Endothelial cell of umbilical vein (primary cell): ENCODE measurements at regions not wholly inside any gene's neighbourhood (a gene's known extent, or its start where the extent isn't known, plus 50 kb on each side); places are given as distances from the start of the nearest gene placed in this dataset.

ENCODE experiments used
- BruUV-seq: library from RNA; stranded (reverse); fragments of 400-500 nt; replicated peaks from 2 replicates; lab custom pipeline; 2021; lab: Mats Ljungman, UMichigan
- CTCF ChIA-PET: fragments of 300-600, 350-600 bp; sonication (Branson Sonifier 250); formaldehyde crosslinking; loops from one replicate; lab custom pipeline; 2021; ENCODE audit warnings: antibody characterized with exemption, inconsistent platforms; lab: Charles Lee
- POLR2A ChIA-PET: fragments of 300-600, 350-600 bp; sonication (Branson Sonifier 250); formaldehyde crosslinking; loops from one replicate; lab custom pipeline; 2021; ENCODE audit warnings: antibody characterized with exemption, inconsistent platforms; lab: Charles Lee
- DNase-seq: peaks from one replicate; pipeline ENCODE4 v3.0.0-alpha.2; 2011; ENCODE audit warnings: low read depth, low spot score
- FAIRE-seq: peaks from 2 replicates; lab custom pipeline; 2011; peaks lifted over from hg19 to GRCh38; lab: Jason Lieb, UNC
- H2AFZ ChIP-seq: 2 replicates; pipeline ENCODE4 v1.6.0; 2012; ENCODE audit warnings: low read depth, low read length, control low read depth, inconsistent platforms
- H3K27ac ChIP-seq: 2 replicates; pipeline ENCODE4 v1.5.1; 2011; ENCODE audit warnings: low read depth, mild to moderate bottlenecking, control low read depth, low read length, moderate library complexity; ENCODE audit not compliant: insufficient read depth
- H3K27me3 ChIP-seq, 2 experiments: 2 replicates each; pipeline versions ENCODE4 v1.6.0 to v1.6.1; 2011; ENCODE audit warnings: low read length in 2 of 2, mixed read lengths in 1 of 2; ENCODE audit not compliant: control insufficient read depth in 2 of 2, insufficient read depth in 2 of 2
- H3K36me3 ChIP-seq, 2 experiments: 2 replicates in 1 of 2; 3 replicates in 1 of 2; pipeline ENCODE4 v1.5.1; 2011; ENCODE audit warnings: low read length in 2 of 2, mild to moderate bottlenecking in 1 of 2, moderate library complexity in 1 of 2; ENCODE audit not compliant: control insufficient read depth in 2 of 2, insufficient read depth in 2 of 2; ENCODE audit errors: extremely low read depth in 1 of 2
- H3K4me1 ChIP-seq: 3 replicates; pipeline ENCODE4 v1.5.1; 2011; ENCODE audit warnings: mild to moderate bottlenecking, low read length; ENCODE audit not compliant: control insufficient read depth, insufficient read depth; ENCODE audit errors: extremely low read depth
- H3K4me2 ChIP-seq: 2 replicates; pipeline ENCODE4 v1.6.1; 2011; ENCODE audit warnings: low read length, control low read depth, mixed read lengths; ENCODE audit not compliant: insufficient read depth
- H3K4me3 ChIP-seq, 3 experiments: fragments of 200-600 bp in 1 of 3; sonication (generic), shearing (Covaris generic) in 1 of 3; replicated peaks in 1 of 3; 2 replicates each; pipeline ENCODE4 v1.5.1; 2011 to 2016; ENCODE audit warnings: control low read depth in 3 of 3, low read length in 3 of 3, mild to moderate bottlenecking in 2 of 3, inconsistent platforms in 1 of 3, low read depth in 1 of 3, moderate library complexity in 1 of 3; ENCODE audit not compliant: insufficient read depth in 1 of 3
- H3K79me2 ChIP-seq: 2 replicates; pipeline ENCODE4 v1.6.0; 2012; ENCODE audit warnings: low read length, inconsistent platforms; ENCODE audit not compliant: control insufficient read depth, insufficient read depth
- H3K9ac ChIP-seq: replicated peaks from 2 replicates; pipeline ENCODE3; 2011; ENCODE audit warnings: low read length, control low read depth; ENCODE audit not compliant: insufficient read depth; ENCODE audit errors: extremely low read depth
- H3K9me1 ChIP-seq: replicated peaks from 3 replicates; pipeline ENCODE4 v1.6.0; 2011; ENCODE audit warnings: mild to moderate bottlenecking, low read length; ENCODE audit not compliant: control insufficient read depth, insufficient read depth; ENCODE audit errors: extremely low read depth
- H3K9me3 ChIP-seq: replicated peaks from 2 replicates; pipeline ENCODE4 v1.5.1; 2012; ENCODE audit warnings: low read length, inconsistent platforms; ENCODE audit not compliant: control insufficient read depth, insufficient read depth
- H4K20me1 ChIP-seq: replicated peaks from 2 replicates; pipeline ENCODE3; 2011; ENCODE audit warnings: mild to moderate bottlenecking, low read length; ENCODE audit not compliant: control insufficient read depth, insufficient read depth; ENCODE audit errors: extremely low read depth
- CTCF ChIP-seq, 2 donors: IDR thresholded peaks; 1 replicate in 1 of 2; 2 replicates in 1 of 2; pipeline ENCODE4 v1.5.1; 2011; ENCODE audit warnings: low read length in 2 of 2, mild to moderate bottlenecking in 2 of 2, moderate library complexity in 2 of 2, control low read depth in 1 of 2, inconsistent platforms in 1 of 2, low read depth in 1 of 2; ENCODE audit not compliant: insufficient read depth in 1 of 2; ENCODE audit errors: extremely low read depth in 1 of 2
- EZH2 ChIP-seq: IDR thresholded peaks from 2 replicates; pipeline ENCODE4 v1.6.1; 2012; ENCODE audit warnings: borderline replicate concordance, low read depth, mild to moderate bottlenecking, moderate library complexity, low read length, inconsistent platforms; ENCODE audit not compliant: severe bottlenecking
- FOS ChIP-seq: IDR thresholded peaks from 2 replicates; pipeline ENCODE4 v1.6.1; 2011; ENCODE audit warnings: mild to moderate bottlenecking, low read length, moderate library complexity, borderline replicate concordance; ENCODE audit not compliant: insufficient read depth
- GATA2 ChIP-seq: IDR thresholded peaks from 2 replicates; pipeline ENCODE4 v1.7.0; 2011; ENCODE audit warnings: low read depth, mild to moderate bottlenecking, moderate library complexity, mixed read lengths, low read length; ENCODE audit not compliant: insufficient read length, insufficient read depth
- JUN ChIP-seq: IDR thresholded peaks from 2 replicates; pipeline ENCODE4 v1.6.1; 2011; ENCODE audit warnings: borderline replicate concordance, low read depth; ENCODE audit not compliant: insufficient read length, insufficient read depth
- MAX ChIP-seq: IDR thresholded peaks from 2 replicates; pipeline ENCODE4 v1.6.1; 2011; ENCODE audit not compliant: insufficient read depth, insufficient read length
- MYC ChIP-seq: IDR thresholded peaks from one replicate; pipeline ENCODE4 v1.6.1; 2011; ENCODE audit warnings: mild to moderate bottlenecking, low read depth, low read length
- POLR2A ChIP-seq: IDR thresholded peaks from 2 replicates; pipeline ENCODE4 v1.6.1; 2012; ENCODE audit warnings: low read depth, mild to moderate bottlenecking, control low read depth, low read length
- POLR2AphosphoS5 ChIP-seq: IDR thresholded peaks from 2 replicates; pipeline ENCODE4 v1.6.1; 2012; ENCODE audit warnings: low read depth, mild to moderate bottlenecking, control low read depth, low read length, moderate library complexity; ENCODE audit not compliant: insufficient read depth
- dilution Hi-C: fragments of 300-500 bp; cut with MboI; formaldehyde crosslinking; loops from one replicate; pipeline ENCODE4 v1.15.0; 2019; ENCODE audit warnings: low sequenced_read_pairs; ENCODE audit not compliant: extremely low pct_ligation_motif_present
- intact Hi-C: fragments of 100-400 bp; cut with micrococcal nuclease; formaldehyde crosslinking; loops from one replicate; pipeline ENCODE4 v1.10.0; 2022

- dilution Hi-C loops (no loop called here), intact Hi-C loops (no loop called here)
- ChIA-PET CTCF (no interaction called here), POLR2A (no interaction called here)
- no peaks in the 10 kb centered on the region for H3K36me3 ChIP-seq
- H3K27ac ChIP-seq, result no peak overlapping the region
- H4K20me1 ChIP-seq, result no peaks in the 10 kb centered on the region
- no peaks in the 10 kb centered on the region for H3K9me1 ChIP-seq
- DNase-seq (no peak), FAIRE-seq (no peak)
- no peak overlapping the region for H3K9ac ChIP-seq
- no peaks in the 10 kb centered on the region for H3K4me1 ChIP-seq
- TF ChIP-seq MAX, result no peak
- no peak for TF ChIP-seq GATA2
- TF ChIP-seq CTCF (IDR thresholded peaks at IDR 0.05; ENCODE audit: extremely low read depth in 1 of 2, insufficient read depth in 1 of 2, low read depth in 1 of 2, low read length in 2 of 2), result no peak
- TF ChIP-seq FOS, result no peak
- no peak for TF ChIP-seq JUN
- no peak for TF ChIP-seq EZH2
- TF ChIP-seq POLR2AphosphoS5, result no peak
- no peak for TF ChIP-seq POLR2A
- no peak for TF ChIP-seq MYC
- H3K27me3 ChIP-seq, result peaks cover 0 to 3% of the 10 kb centered on the region in 2 experiments
- H3K4me3 ChIP-seq, result no peak overlapping the region
- no peak overlapping the region for H2AFZ ChIP-seq
- no peak overlapping the region for H3K4me2 ChIP-seq
- no peaks in the 10 kb centered on the region for H3K79me2 ChIP-seq
- H3K9me3 ChIP-seq, result no peaks in the 10 kb centered on the region
- BruUV-seq, result no TSS peak
Measured at GRCh38 chr5:1708592-1709141, 91.0 kb downstream of the MRPL36 start.
